H9 (cell line): ENCODE measurements at regions not wholly inside any gene's neighbourhood (a gene's known extent, or its start where the extent isn't known, plus 50 kb on each side); places are given as distances from the start of the nearest gene placed in this dataset.

Experiments
- DNase-seq: peaks from one replicate; pipeline ENCODE4 v3.0.0-alpha.2; 2017
- H2AFZ ChIP-seq: one replicate; pipeline ENCODE4 v1.6.1; 2013; ENCODE audit warnings: mild to moderate bottlenecking, low read length, control low read depth, moderate library complexity
- H2AK5ac ChIP-seq: 2 replicates; pipeline ENCODE4 v1.6.1; 2013; ENCODE audit warnings: low read length, control low read depth, mixed read lengths; ENCODE audit not compliant: insufficient read length
- H2BK120ac ChIP-seq: one replicate; pipeline ENCODE4 v1.6.1; 2013; ENCODE audit warnings: low read depth, mild to moderate bottlenecking, low read length, control low read depth, inconsistent platforms; ENCODE audit not compliant: poor library complexity, severe bottlenecking
- H2BK12ac ChIP-seq: 2 replicates; pipeline ENCODE4 v1.6.1; 2013; ENCODE audit warnings: low read length, control low read depth, mixed read lengths, low read depth; ENCODE audit not compliant: insufficient read length
- H2BK15ac ChIP-seq: 2 replicates; pipeline ENCODE4 v1.6.1; 2013; ENCODE audit warnings: low read depth, low read length, control low read depth
- H2BK20ac ChIP-seq: one replicate; pipeline ENCODE4 v1.6.1; 2013; ENCODE audit warnings: low read depth, mild to moderate bottlenecking, low read length, control low read depth, inconsistent platforms; ENCODE audit not compliant: poor library complexity, severe bottlenecking
- H2BK5ac ChIP-seq: 2 replicates; pipeline ENCODE4 v1.6.1; 2013; ENCODE audit warnings: low read length, control low read depth, mixed read lengths; ENCODE audit not compliant: insufficient read length
- H3K14ac ChIP-seq: 2 replicates; pipeline ENCODE4 v1.6.1; 2013; ENCODE audit warnings: low read length, control low read depth; ENCODE audit not compliant: insufficient read depth
- H3K18ac ChIP-seq: 2 replicates; pipeline ENCODE4 v1.6.1; 2013; ENCODE audit warnings: low read depth, mild to moderate bottlenecking, mixed read lengths, low read length, control low read depth; ENCODE audit not compliant: insufficient read length
- H3K23ac ChIP-seq: 2 replicates; pipeline ENCODE4 v1.6.1; 2013; ENCODE audit warnings: low read length, control low read depth, mixed read lengths, low read depth; ENCODE audit not compliant: insufficient read length
- H3K23me2 ChIP-seq: 2 replicates; pipeline ENCODE4 v1.6.1; 2013; ENCODE audit warnings: low read depth, mild to moderate bottlenecking, mixed read lengths, low read length, control low read depth; ENCODE audit not compliant: insufficient read length, poor library complexity, severe bottlenecking
- H3K27ac ChIP-seq: 2 replicates; pipeline ENCODE4 v1.5.1; 2013; ENCODE audit warnings: low read length, control low read depth, mixed read lengths, low read depth; ENCODE audit not compliant: insufficient read length
- H3K27me3 ChIP-seq: 2 replicates; pipeline ENCODE4 v1.6.1; 2013; ENCODE audit warnings: low read length, control low read depth, inconsistent platforms; ENCODE audit not compliant: insufficient read depth
- H3K4ac ChIP-seq: 2 replicates; pipeline ENCODE4 v1.6.1; 2013; ENCODE audit warnings: low read depth, mild to moderate bottlenecking, control low read depth, inconsistent platforms, low read length, moderate library complexity
- H3K4me1 ChIP-seq: 2 replicates; pipeline ENCODE4 v1.6.1; 2013; ENCODE audit warnings: low read length, control low read depth, inconsistent platforms; ENCODE audit not compliant: insufficient read depth
- H3K4me2 ChIP-seq: 2 replicates; pipeline ENCODE4 v1.6.1; 2013; ENCODE audit warnings: low read length, control low read depth, mixed read lengths; ENCODE audit not compliant: insufficient read length, insufficient read depth
- H3K56ac ChIP-seq: 2 replicates; pipeline ENCODE4 v1.6.1; 2013; ENCODE audit warnings: low read depth, mild to moderate bottlenecking, mixed read lengths, low read length, control low read depth; ENCODE audit not compliant: insufficient read length
- H3K79me1 ChIP-seq: 2 replicates; pipeline ENCODE4 v1.6.1; 2013; ENCODE audit warnings: low read depth, mild to moderate bottlenecking, moderate library complexity, low read length, control low read depth, inconsistent platforms; ENCODE audit not compliant: insufficient read depth, poor library complexity, severe bottlenecking
- H3K79me2 ChIP-seq: 2 replicates; pipeline ENCODE4 v1.6.1; 2013; ENCODE audit warnings: low read length, control low read depth, inconsistent platforms; ENCODE audit not compliant: insufficient read depth
- H3K9ac ChIP-seq: 2 replicates; pipeline ENCODE4 v1.6.1; 2013; ENCODE audit warnings: low read length, control low read depth, mixed read lengths; ENCODE audit not compliant: insufficient read length; ENCODE audit errors: extremely low read depth
- H3K9me3 ChIP-seq: one replicate; pipeline ENCODE4 v1.6.1; 2013; ENCODE audit warnings: low read depth, low read length, inconsistent platforms; ENCODE audit not compliant: control insufficient read depth
- H3T11ph ChIP-seq: one replicate; pipeline ENCODE4 v1.6.1; 2013; ENCODE audit warnings: mild to moderate bottlenecking, low read length, control low read depth, inconsistent platforms
- H4K20me1 ChIP-seq: one replicate; pipeline ENCODE4 v1.6.1; 2013; ENCODE audit not compliant: control insufficient read depth, insufficient read length, insufficient read depth
- H4K5ac ChIP-seq: 2 replicates; pipeline ENCODE4 v1.6.1; 2013; ENCODE audit warnings: low read depth, mild to moderate bottlenecking, mixed read lengths, low read length, control low read depth; ENCODE audit not compliant: insufficient read length
- H4K8ac ChIP-seq: replicated peaks from 2 replicates; pipeline ENCODE4 v1.6.1; 2013; ENCODE audit warnings: low read length, control low read depth, mixed read lengths, low read depth; ENCODE audit not compliant: insufficient read length
- H4K91ac ChIP-seq: 2 replicates; pipeline ENCODE4 v1.6.1; 2013; ENCODE audit warnings: low read depth, mild to moderate bottlenecking, moderate library complexity, mixed read lengths, low read length, control low read depth; ENCODE audit not compliant: insufficient read length
- H3K27ac Mint-ChIP-seq, 3 experiments: 2 replicates in 2 of 3; 3 replicates in 1 of 3; pipeline ENCODE4 v1.8.0; 2020 to 2021; ENCODE audit warnings: mixed read lengths in 3 of 3, mild to moderate bottlenecking in 1 of 3, moderate library complexity in 1 of 3
- H3K27me3 Mint-ChIP-seq: 2 replicates; pipeline ENCODE4 v1.8.0; 2021; ENCODE audit warnings: low read depth, mild to moderate bottlenecking, moderate library complexity, mixed read lengths
- H3K36me3 Mint-ChIP-seq, 3 experiments: 2 replicates in 2 of 3; 3 replicates in 1 of 3; pipeline ENCODE4 v1.8.0; 2020 to 2021; ENCODE audit warnings: low read depth in 3 of 3, mixed read lengths in 3 of 3; ENCODE audit not compliant: insufficient read depth in 1 of 3
- H3K4me1 Mint-ChIP-seq, 2 experiments: 2 replicates each; pipeline ENCODE4 v1.8.0; 2020; ENCODE audit warnings: mixed read lengths in 2 of 2
- H3K4me3 Mint-ChIP-seq, 2 experiments: 2 replicates in 1 of 2; 3 replicates in 1 of 2; pipeline ENCODE4 v1.8.0; 2020 to 2021; ENCODE audit warnings: mild to moderate bottlenecking in 2 of 2, mixed read lengths in 2 of 2, moderate library complexity in 1 of 2
- H3K9me3 Mint-ChIP-seq, 2 experiments: 2 replicates in 1 of 2; 3 replicates in 1 of 2; pipeline ENCODE4 v1.8.0; 2020; ENCODE audit warnings: mild to moderate bottlenecking in 2 of 2, mixed read lengths in 2 of 2, moderate library complexity in 1 of 2
- WGBS: extraction: QIAGEN DNeasy Blood & Tissue Kit; methylation state at CpG from one replicate; pipeline ENCODE4 v1.1.7; 2013; ENCODE audit warnings: missing lambda C conversion rate, low lambda C conversion rate, mixed read lengths; ENCODE audit not compliant: insufficient read length; ENCODE audit errors: extremely low coverage; 5-methylcytosine and 5-hydroxymethylcytosine counted together
- TF ChIP-seq, protein P1 (sequence below): fragments of 200-600 bp; sonication (generic); conservative IDR thresholded peaks from 3 replicates; pipeline ENCODE4 v1.8.0; 2021; ENCODE audit warnings: antibody characterized with exemption, mild to moderate bottlenecking

DNA sequence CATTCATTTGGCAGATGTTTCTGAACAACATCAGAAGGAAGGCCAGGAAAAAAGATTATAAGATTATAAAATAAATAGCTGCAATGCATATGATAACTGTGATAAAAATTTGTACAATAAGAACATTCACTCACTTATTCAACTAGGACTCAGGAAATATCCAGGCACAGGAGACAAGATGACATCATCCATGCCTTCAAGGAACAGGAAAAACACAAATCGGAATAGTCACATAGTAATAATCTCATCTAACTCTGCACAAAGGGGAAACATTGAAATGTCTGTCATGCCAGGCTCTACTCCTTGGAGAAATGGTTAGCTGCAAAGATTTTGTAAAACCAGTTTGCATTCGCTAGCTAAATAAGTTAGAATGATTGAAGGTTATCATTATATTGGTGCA lies 233.5 kb upstream of the AGTR1 start:
- Histone ChIP-seq H3K9ac (no peak overlapping the region), H4K20me1 (no peaks in the 10 kb centered on the region), H3K27ac (no peak overlapping the region), H3K18ac (no peak overlapping the region), H3K23ac (no peak overlapping the region), H3K23me2 (no peaks in the 10 kb centered on the region), H2BK5ac (no peak overlapping the region), H3K14ac (no peak overlapping the region), H3K27me3 (no peaks in the 10 kb centered on the region), H2AK5ac (no peak overlapping the region), H2BK15ac (no peak overlapping the region), H2BK120ac (no peak overlapping the region), H3K79me2 (no peaks in the 10 kb centered on the region), H4K91ac (no peak overlapping the region), H3K56ac (no peak overlapping the region), H3K79me1 (no peaks in the 10 kb centered on the region), H4K5ac (no peak overlapping the region), H3K4me1 (peaks cover 3% of the 10 kb centered on the region; the same call in 1 of the 2 replicates), H3K9me3 (no peaks in the 10 kb centered on the region), H2BK12ac (no peak overlapping the region), H2BK20ac (no peak overlapping the region), H3K4ac (no peak overlapping the region), H3T11ph (no peak overlapping the region), H2AFZ (no peak overlapping the region), H4K8ac (no peak overlapping the region), H3K4me2 (no peak overlapping the region)
- no CpG with 5 or more reads among the region's 2 CpGs for WGBS
- peaks cover 11 to 16% of the 10 kb centered on the region in 2 experiments for H3K4me1 Mint-ChIP-seq
- no peak overlapping the region for H3K27ac Mint-ChIP-seq
- no peaks in the 10 kb centered on the region; a peak in 1 of 7 replicates for H3K36me3 Mint-ChIP-seq
- H3K27me3 Mint-ChIP-seq, result no peaks in the 10 kb centered on the region
- no peak for DNase-seq
- peaks cover 1 to 3% of the 10 kb centered on the region in 2 experiments; a peak in 4 of 5 replicates for H3K9me3 Mint-ChIP-seq
- TF ChIP-seq, protein P1, sequence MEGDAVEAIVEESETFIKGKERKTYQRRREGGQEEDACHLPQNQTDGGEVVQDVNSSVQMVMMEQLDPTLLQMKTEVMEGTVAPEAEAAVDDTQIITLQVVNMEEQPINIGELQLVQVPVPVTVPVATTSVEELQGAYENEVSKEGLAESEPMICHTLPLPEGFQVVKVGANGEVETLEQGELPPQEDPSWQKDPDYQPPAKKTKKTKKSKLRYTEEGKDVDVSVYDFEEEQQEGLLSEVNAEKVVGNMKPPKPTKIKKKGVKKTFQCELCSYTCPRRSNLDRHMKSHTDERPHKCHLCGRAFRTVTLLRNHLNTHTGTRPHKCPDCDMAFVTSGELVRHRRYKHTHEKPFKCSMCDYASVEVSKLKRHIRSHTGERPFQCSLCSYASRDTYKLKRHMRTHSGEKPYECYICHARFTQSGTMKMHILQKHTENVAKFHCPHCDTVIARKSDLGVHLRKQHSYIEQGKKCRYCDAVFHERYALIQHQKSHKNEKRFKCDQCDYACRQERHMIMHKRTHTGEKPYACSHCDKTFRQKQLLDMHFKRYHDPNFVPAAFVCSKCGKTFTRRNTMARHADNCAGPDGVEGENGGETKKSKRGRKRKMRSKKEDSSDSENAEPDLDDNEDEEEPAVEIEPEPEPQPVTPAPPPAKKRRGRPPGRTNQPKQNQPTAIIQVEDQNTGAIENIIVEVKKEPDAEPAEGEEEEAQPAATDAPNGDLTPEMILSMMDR, result no peak
- no peak overlapping the region for H3K4me3 Mint-ChIP-seq
